GM12878 (cell line): ENCODE measurements at regions not wholly inside any gene's neighbourhood (a gene's known extent, or its start where the extent isn't known, plus 50 kb on each side); places are given as distances from the start of the nearest gene placed in this dataset.

Experiments
- ATAC-seq: fragments of 200-7000 bp; cut with Tn5 transposase; 3 replicates; pipeline ENCODE4 v1.9.1; 2020; ENCODE audit warnings: mild to moderate bottlenecking, moderate library complexity
- BruUV-seq: library from RNA; stranded (reverse); fragments of 400-500 nt; replicated peaks from 2 replicates; lab custom pipeline; 2021; lab: Mats Ljungman, UMichigan
- CTCF ChIA-PET: fragments of 300-600 bp; sonication (Branson Sonifier 250); formaldehyde crosslinking; extraction: SDS; loops from one replicate; lab custom pipeline; 2021; ENCODE audit warnings: inconsistent platforms; lab: Yijun Ruan, JAX
- POLR2A ChIA-PET: fragments of 350-600 bp; formaldehyde crosslinking; extraction: SDS; loops from one replicate; lab custom pipeline; 2021; ENCODE audit warnings: inconsistent platforms; lab: Charles Lee
- RAD21 ChIA-PET: fragments of 300-600 bp; sonication (Branson Sonifier 250); formaldehyde crosslinking; loops from one replicate; lab custom pipeline; 2023; ENCODE audit warnings: antibody characterized with exemption; ENCODE audit not compliant: unreplicated experiment; lab: Charles Lee
- SMC1A ChIA-PET: fragments of 300-600 bp; sonication (Branson Sonifier 250); formaldehyde crosslinking; loops from one replicate; lab custom pipeline; 2023; ENCODE audit not compliant: unreplicated experiment, uncharacterized antibody; lab: Charles Lee
- DNase-seq: peaks from one replicate; pipeline ENCODE4 v3.0.0-alpha.2; 2011; ENCODE audit warnings: low read depth, low spot score
- FAIRE-seq: peaks from 3 replicates; lab custom pipeline; 2011; peaks lifted over from hg19 to GRCh38; lab: Jason Lieb, UNC
- H2AFZ ChIP-seq: 2 replicates; pipeline ENCODE4 v1.6.0; 2011; ENCODE audit warnings: low read depth, low read length, control low read depth; ENCODE audit not compliant: control insufficient read depth
- H3K27ac ChIP-seq: 2 replicates; pipeline ENCODE4 v1.5.1; 2011; ENCODE audit warnings: control low read depth; ENCODE audit not compliant: control insufficient read depth, insufficient read depth
- H3K27me3 ChIP-seq, 2 experiments: replicated peaks in 1 of 2; 2 replicates each; pipeline versions ENCODE4 v1.6.0 to v1.6.1; 2011; ENCODE audit warnings: low read length in 1 of 2; ENCODE audit not compliant: control insufficient read depth in 2 of 2, insufficient read depth in 2 of 2
- H3K36me3 ChIP-seq, 2 experiments: 2 replicates each; pipeline ENCODE4 v1.5.1; 2011; ENCODE audit warnings: low read length in 1 of 2; ENCODE audit not compliant: control insufficient read depth in 2 of 2, insufficient read depth in 2 of 2
- H3K4me1 ChIP-seq: 2 replicates; pipeline ENCODE4 v1.6.1; 2011; ENCODE audit warnings: mild to moderate bottlenecking, low read length, moderate library complexity, mixed read lengths; ENCODE audit not compliant: control insufficient read depth, insufficient read depth
- H3K4me2 ChIP-seq: 2 replicates; pipeline ENCODE4 v1.6.0; 2011; ENCODE audit warnings: control low read depth; ENCODE audit not compliant: control insufficient read depth, insufficient read depth
- H3K4me3 ChIP-seq: fragments of 200-600 bp; sonication (generic); 2 replicates; pipeline ENCODE4 v1.5.1; 2016
- H3K79me2 ChIP-seq: 2 replicates; pipeline ENCODE4 v1.6.0; 2011; ENCODE audit warnings: low read length; ENCODE audit not compliant: control insufficient read depth, insufficient read depth
- H3K9ac ChIP-seq: 2 replicates; pipeline ENCODE4 v1.8.0; 2011; ENCODE audit warnings: low read length, control low read depth, mixed read lengths; ENCODE audit not compliant: control insufficient read depth, insufficient read depth
- H3K9me3 ChIP-seq: replicated peaks from 3 replicates; pipeline ENCODE4 v1.5.1; 2011; ENCODE audit warnings: mild to moderate bottlenecking, low read length; ENCODE audit not compliant: control insufficient read depth, insufficient read depth
- H4K20me1 ChIP-seq: 2 replicates; pipeline ENCODE4 v1.6.0; 2011; ENCODE audit not compliant: control insufficient read depth, insufficient read depth
- CREB1 ChIP-seq: IDR thresholded peaks from 2 replicates; pipeline ENCODE4 v1.6.1; 2012; ENCODE audit warnings: low read depth, mild to moderate bottlenecking, inconsistent platforms
- GATAD2B ChIP-seq: fragments of 450-650 bp; conservative IDR thresholded peaks from 2 replicates; pipeline ENCODE4 v1.6.1; 2017; ENCODE audit warnings: low read depth, mild to moderate bottlenecking, moderate library complexity
- KAT2A ChIP-seq: conservative IDR thresholded peaks from 2 replicates; pipeline ENCODE4 v1.6.1; 2011; ENCODE audit warnings: low read depth, low read length; ENCODE audit not compliant: control insufficient read depth
- LARP7 ChIP-seq: fragments of 450-650 bp; IDR thresholded peaks from 2 replicates; pipeline ENCODE4 v1.6.1; 2017; ENCODE audit warnings: mild to moderate bottlenecking
- MYB ChIP-seq: fragments of 150-350 bp; IDR thresholded peaks from 2 replicates; pipeline ENCODE4 v1.6.1; 2014; ENCODE audit warnings: mild to moderate bottlenecking, low read depth, low read length, borderline replicate concordance
- NKRF ChIP-seq: fragments of 450-650 bp; conservative IDR thresholded peaks from 2 replicates; pipeline ENCODE4 v1.6.1; 2017; ENCODE audit warnings: mild to moderate bottlenecking, moderate library complexity
- PAX5 ChIP-seq: IDR thresholded peaks from 2 replicates; pipeline ENCODE4 v1.6.1; 2011; ENCODE audit warnings: low read depth, low read length, borderline replicate concordance
- POU2F2 ChIP-seq: IDR thresholded peaks from 3 replicates; pipeline ENCODE4 v1.6.1; 2011; ENCODE audit warnings: low read depth, mild to moderate bottlenecking, low read length, borderline replicate concordance
- RAD51 ChIP-seq: fragments of 450-650 bp; IDR thresholded peaks from 2 replicates; pipeline ENCODE4 v1.6.1; 2016; ENCODE audit warnings: moderate library complexity, mild to moderate bottlenecking, inconsistent platforms
- STAT3 ChIP-seq: IDR thresholded peaks from 2 replicates; pipeline ENCODE4 v1.6.1; 2011; ENCODE audit warnings: low read depth, low read length, improper control_type of control experiment
- WRNIP1 ChIP-seq: IDR thresholded peaks from 2 replicates; pipeline ENCODE4 v1.6.1; 2011; ENCODE audit warnings: low read depth, low read length, improper control_type of control experiment, borderline replicate concordance
- YBX1 ChIP-seq: fragments of 450-650 bp; IDR thresholded peaks from 2 replicates; pipeline ENCODE4 v1.6.1; 2016; ENCODE audit warnings: antibody characterized with exemption
- ZBED1 ChIP-seq: IDR thresholded peaks from 2 replicates; pipeline ENCODE4 v1.6.1; 2016; ENCODE audit warnings: borderline replicate concordance
- ZNF24 ChIP-seq: fragments of 450-650 bp; IDR thresholded peaks from 2 replicates; pipeline ENCODE4 v1.6.1; 2017; ENCODE audit warnings: antibody characterized with exemption, mild to moderate bottlenecking
- WGBS: methylation state at CpG from one replicate; pipeline ENCODE4 v1.1.6; 2016; ENCODE audit warnings: low lambda C conversion rate; ENCODE audit not compliant: insufficient replicate concordance, insufficient coverage; ENCODE audit errors: missing lambda C conversion rate; 5-methylcytosine and 5-hydroxymethylcytosine counted together
- in situ Hi-C: fragments of 300-500 bp; cut with MboI; formaldehyde crosslinking; loops from 9 replicates; pipeline ENCODE4 v1.14.3; 2018; ENCODE audit warnings: mixed read lengths
- intact Hi-C: fragments of 100-400 bp; cut with micrococcal nuclease; formaldehyde crosslinking; loops from one replicate; pipeline ENCODE4 v1.14.2; 2022; ENCODE audit not compliant: unreplicated experiment
- TF ChIP-seq, protein P1 (sequence below): fragments of 450-650 bp; IDR thresholded peaks from 2 replicates; pipeline ENCODE4 v1.6.1; 2017; ENCODE audit warnings: borderline replicate concordance
- TF ChIP-seq, protein P2 (sequence below): fragments of 450-650 bp; IDR thresholded peaks from 2 replicates; pipeline ENCODE4 v1.6.1; 2017; ENCODE audit warnings: mild to moderate bottlenecking, moderate library complexity

DNA sequence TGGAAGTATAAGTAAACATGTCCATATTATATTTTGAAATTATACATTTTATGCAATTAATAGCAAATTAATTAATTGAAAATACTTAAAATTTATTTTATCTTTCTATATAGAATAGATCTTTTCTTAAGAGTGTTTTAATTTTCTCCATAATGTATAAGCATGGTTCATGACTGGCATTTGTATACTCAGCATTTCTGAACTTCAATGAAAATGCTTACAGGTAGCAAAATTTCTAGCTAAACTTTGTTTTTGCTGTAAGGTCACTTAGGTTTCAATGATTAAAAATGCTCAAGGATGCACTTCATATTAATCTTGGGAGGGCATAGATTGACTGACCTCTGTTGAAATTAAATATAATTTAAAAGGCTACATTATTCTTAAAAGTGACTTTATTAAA is 1108.1 kb downstream of the BRINP3 start (continued):
- TF ChIP-seq POU2F2, result no peak
- no peak for TF ChIP-seq YBX1
- no peak for TF ChIP-seq PAX5
- TF ChIP-seq NKRF, result no peak

DNA sequence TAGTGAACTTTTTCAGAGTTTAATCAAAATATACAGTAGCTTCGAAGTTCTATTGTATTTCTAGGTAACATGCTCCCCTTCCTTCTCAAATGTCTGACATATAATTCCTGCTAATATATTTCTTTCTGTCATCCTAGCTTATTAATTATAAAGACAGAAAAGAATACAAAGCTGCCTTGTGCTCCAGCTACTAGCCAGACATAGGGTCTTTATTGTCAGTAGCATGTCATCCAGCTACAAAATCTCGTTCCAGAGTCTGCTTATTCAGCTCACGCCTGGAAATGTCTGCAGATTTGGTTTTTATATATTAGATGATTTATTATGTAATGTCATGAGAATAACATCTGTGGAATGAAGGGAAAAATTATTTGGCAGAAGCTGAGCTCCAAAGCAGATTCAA is 1102.8 kb downstream of the BRINP3 start:
- RAD21 ChIA-PET, result no interaction called here
- Histone ChIP-seq H3K79me2 (no peaks in the 10 kb centered on the region), H3K4me1 (no peaks in the 10 kb centered on the region), H3K4me3 (no peak overlapping the region), H3K36me3 (no peaks in the 10 kb centered on the region), H2AFZ (no peak overlapping the region), H4K20me1 (no peaks in the 10 kb centered on the region), H3K27ac (no peak overlapping the region), H3K27me3 (no peaks in the 10 kb centered on the region), H3K4me2 (no peak overlapping the region), H3K9ac (no peak overlapping the region), H3K9me3 (no peaks in the 10 kb centered on the region)
- no peak for DNase-seq
- FAIRE-seq, result no peak
- no peak for ATAC-seq
- CTCF ChIA-PET, result no interaction called here
- WGBS, result 2% methylated on average over 3 of the region's 3 CpGs
- BruUV-seq, result no TSS peak
- POLR2A ChIA-PET, result no interaction called here
- SMC1A ChIA-PET, result no interaction called here
- in situ Hi-C loops, result no loop called here
- intact Hi-C loops, result no loop called here
- TF ChIP-seq ZBED1, result no peak
- TF ChIP-seq, protein P1, sequence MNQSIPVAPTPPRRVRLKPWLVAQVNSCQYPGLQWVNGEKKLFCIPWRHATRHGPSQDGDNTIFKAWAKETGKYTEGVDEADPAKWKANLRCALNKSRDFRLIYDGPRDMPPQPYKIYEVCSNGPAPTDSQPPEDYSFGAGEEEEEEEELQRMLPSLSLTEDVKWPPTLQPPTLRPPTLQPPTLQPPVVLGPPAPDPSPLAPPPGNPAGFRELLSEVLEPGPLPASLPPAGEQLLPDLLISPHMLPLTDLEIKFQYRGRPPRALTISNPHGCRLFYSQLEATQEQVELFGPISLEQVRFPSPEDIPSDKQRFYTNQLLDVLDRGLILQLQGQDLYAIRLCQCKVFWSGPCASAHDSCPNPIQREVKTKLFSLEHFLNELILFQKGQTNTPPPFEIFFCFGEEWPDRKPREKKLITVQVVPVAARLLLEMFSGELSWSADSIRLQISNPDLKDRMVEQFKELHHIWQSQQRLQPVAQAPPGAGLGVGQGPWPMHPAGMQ, result no peak
- TF ChIP-seq LARP7, result no peak
- TF ChIP-seq, protein P2, sequence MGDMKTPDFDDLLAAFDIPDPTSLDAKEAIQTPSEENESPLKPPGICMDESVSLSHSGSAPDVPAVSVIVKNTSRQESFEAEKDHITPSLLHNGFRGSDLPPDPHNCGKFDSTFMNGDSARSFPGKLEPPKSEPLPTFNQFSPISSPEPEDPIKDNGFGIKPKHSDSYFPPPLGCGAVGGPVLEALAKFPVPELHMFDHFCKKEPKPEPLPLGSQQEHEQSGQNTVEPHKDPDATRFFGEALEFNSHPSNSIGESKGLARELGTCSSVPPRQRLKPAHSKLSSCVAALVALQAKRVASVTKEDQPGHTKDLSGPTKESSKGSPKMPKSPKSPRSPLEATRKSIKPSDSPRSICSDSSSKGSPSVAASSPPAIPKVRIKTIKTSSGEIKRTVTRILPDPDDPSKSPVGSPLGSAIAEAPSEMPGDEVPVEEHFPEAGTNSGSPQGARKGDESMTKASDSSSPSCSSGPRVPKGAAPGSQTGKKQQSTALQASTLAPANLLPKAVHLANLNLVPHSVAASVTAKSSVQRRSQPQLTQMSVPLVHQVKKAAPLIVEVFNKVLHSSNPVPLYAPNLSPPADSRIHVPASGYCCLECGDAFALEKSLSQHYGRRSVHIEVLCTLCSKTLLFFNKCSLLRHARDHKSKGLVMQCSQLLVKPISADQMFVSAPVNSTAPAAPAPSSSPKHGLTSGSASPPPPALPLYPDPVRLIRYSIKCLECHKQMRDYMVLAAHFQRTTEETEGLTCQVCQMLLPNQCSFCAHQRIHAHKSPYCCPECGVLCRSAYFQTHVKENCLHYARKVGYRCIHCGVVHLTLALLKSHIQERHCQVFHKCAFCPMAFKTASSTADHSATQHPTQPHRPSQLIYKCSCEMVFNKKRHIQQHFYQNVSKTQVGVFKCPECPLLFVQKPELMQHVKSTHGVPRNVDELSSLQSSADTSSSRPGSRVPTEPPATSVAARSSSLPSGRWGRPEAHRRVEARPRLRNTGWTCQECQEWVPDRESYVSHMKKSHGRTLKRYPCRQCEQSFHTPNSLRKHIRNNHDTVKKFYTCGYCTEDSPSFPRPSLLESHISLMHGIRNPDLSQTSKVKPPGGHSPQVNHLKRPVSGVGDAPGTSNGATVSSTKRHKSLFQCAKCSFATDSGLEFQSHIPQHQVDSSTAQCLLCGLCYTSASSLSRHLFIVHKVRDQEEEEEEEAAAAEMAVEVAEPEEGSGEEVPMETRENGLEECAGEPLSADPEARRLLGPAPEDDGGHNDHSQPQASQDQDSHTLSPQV, result no peak
- TF ChIP-seq ZNF24, result no peak
- no peak for TF ChIP-seq KAT2A
- TF ChIP-seq RAD51, result no peak
- no peak for TF ChIP-seq MYB
- TF ChIP-seq STAT3, result no peak
- no peak for TF ChIP-seq CREB1
- no peak for TF ChIP-seq GATAD2B
- TF ChIP-seq WRNIP1, result no peak
